Activated CD8-positive, alpha-beta T cell treated with anti-CD3 and anti-CD28 coated beads for 36 hours (primary cell): ENCODE measurements at regions not wholly inside any gene's neighbourhood (a gene's known extent, or its start where the extent isn't known, plus 50 kb on each side); places are given as distances from the start of the nearest gene placed in this dataset.
"Not testable (repeated sequence)": the region's sequence is repeated elsewhere in the genome, so short reads cannot be mapped to it uniquely, and the experiment has no call there.

Experiments
- ATAC-seq: fragments of 200-7000 bp; cut with Tn5 transposase; one replicate; pipeline ENCODE4 v1.10.0; 2021; ENCODE audit warnings: mild to moderate bottlenecking, moderate library complexity
- CTCF ChIA-PET: fragments of 350-600 bp; sonication (Branson Sonifier 250); formaldehyde crosslinking; loops from one replicate; lab custom pipeline; 2021; ENCODE audit warnings: antibody characterized with exemption; lab: Charles Lee
- POLR2A ChIA-PET: fragments of 350-600 bp; sonication (Branson Sonifier 250); formaldehyde crosslinking; loops from one replicate; lab custom pipeline; 2021; ENCODE audit warnings: antibody characterized with exemption; lab: Charles Lee
- DNase-seq: peaks from one replicate; pipeline ENCODE4 v3.0.0-alpha.2; 2020
- H3K27ac Mint-ChIP-seq: one replicate; pipeline ENCODE4 v1.8.0; 2021; ENCODE audit warnings: mild to moderate bottlenecking, mixed read lengths
- H3K27me3 Mint-ChIP-seq: one replicate; pipeline ENCODE4 v1.8.0; 2021; ENCODE audit warnings: mixed read lengths
- H3K36me3 Mint-ChIP-seq: one replicate; pipeline ENCODE4 v1.8.0; 2021; ENCODE audit warnings: low read depth, mixed read lengths
- H3K4me1 Mint-ChIP-seq: one replicate; pipeline ENCODE4 v1.8.0; 2021; ENCODE audit warnings: low read depth, mixed read lengths
- H3K4me3 Mint-ChIP-seq: one replicate; pipeline ENCODE4 v1.8.0; 2021; ENCODE audit warnings: mild to moderate bottlenecking, moderate library complexity, mixed read lengths
- H3K9me3 Mint-ChIP-seq: one replicate; pipeline ENCODE4 v1.8.0; 2021; ENCODE audit warnings: mixed read lengths
- intact Hi-C: fragments of 100-400 bp; cut with micrococcal nuclease; formaldehyde crosslinking; loops from one replicate; pipeline ENCODE4 v1.10.0; 2022
- TF ChIP-seq, protein P1 (sequence below): fragments of 200-600 bp; IDR thresholded peaks from one replicate; pipeline ENCODE4 v1.8.0; 2022; ENCODE audit warnings: antibody characterized with exemption, mild to moderate bottlenecking

DNA sequence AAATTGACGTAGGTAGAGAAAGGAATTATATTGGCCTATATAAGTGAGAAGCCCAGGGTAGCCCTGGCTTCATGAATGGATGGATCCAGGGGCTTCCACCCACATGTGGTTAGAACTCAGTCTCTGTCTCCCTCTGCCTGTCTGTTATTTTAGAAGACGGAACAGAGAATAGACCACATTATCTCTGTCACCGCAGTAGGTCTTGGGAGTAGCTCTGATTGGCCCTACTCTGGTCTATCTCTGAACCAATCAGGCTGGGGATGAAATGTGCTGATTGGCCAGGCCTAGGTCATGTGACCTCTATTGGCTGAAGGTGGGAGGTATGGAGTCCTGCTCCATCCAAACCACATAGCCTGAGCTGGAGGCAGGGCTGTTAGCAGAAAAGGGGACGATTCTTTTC is 143.0 kb upstream of the PRR23C start:
- no peak for ATAC-seq

DNA sequence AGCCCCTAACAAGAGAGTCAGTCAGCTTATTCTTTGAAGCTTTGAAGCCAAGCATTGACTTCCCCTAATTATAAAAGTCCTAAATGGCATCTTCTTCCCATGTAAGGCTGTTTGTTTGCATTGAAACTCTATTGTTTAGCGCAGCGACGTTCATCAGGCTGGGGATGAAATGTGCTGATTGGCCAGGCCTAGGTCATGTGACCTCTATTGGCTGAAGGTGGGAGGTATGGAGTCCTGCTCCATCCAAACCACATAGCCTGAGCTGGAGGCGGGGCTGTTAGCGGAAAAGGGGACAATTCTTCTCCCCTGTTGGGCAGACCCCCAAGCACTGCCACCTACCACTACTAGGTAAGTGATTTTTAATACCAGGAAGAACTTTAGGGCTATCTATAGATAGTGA is 145.3 kb upstream of the PRR23C start:
- no peak overlapping the region for H3K4me3 Mint-ChIP-seq
- no peak for DNase-seq
- no peaks in the 10 kb centered on the region for H3K27me3 Mint-ChIP-seq
- no peaks in the 10 kb centered on the region for H3K36me3 Mint-ChIP-seq
- TF ChIP-seq, protein P1, sequence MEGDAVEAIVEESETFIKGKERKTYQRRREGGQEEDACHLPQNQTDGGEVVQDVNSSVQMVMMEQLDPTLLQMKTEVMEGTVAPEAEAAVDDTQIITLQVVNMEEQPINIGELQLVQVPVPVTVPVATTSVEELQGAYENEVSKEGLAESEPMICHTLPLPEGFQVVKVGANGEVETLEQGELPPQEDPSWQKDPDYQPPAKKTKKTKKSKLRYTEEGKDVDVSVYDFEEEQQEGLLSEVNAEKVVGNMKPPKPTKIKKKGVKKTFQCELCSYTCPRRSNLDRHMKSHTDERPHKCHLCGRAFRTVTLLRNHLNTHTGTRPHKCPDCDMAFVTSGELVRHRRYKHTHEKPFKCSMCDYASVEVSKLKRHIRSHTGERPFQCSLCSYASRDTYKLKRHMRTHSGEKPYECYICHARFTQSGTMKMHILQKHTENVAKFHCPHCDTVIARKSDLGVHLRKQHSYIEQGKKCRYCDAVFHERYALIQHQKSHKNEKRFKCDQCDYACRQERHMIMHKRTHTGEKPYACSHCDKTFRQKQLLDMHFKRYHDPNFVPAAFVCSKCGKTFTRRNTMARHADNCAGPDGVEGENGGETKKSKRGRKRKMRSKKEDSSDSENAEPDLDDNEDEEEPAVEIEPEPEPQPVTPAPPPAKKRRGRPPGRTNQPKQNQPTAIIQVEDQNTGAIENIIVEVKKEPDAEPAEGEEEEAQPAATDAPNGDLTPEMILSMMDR = no peak
- no peak overlapping the region for H3K27ac Mint-ChIP-seq
- no peaks in the 10 kb centered on the region for H3K9me3 Mint-ChIP-seq
- no peak for ATAC-seq
- no peaks in the 10 kb centered on the region for H3K4me1 Mint-ChIP-seq
- intact Hi-C loops = no loop called here
- CTCF ChIA-PET = no interaction called here
- POLR2A ChIA-PET = no interaction called here

More for the DNA sequence above, 143.0 kb upstream of the PRR23C start:
- Mint-ChIP-seq H3K4me3 (no peak overlapping the region), H3K9me3 (no peaks in the 10 kb centered on the region), H3K36me3 (no peaks in the 10 kb centered on the region), H3K4me1 (no peaks in the 10 kb centered on the region), H3K27me3 (peaks cover 7% of the 10 kb centered on the region), H3K27ac (no peak overlapping the region)
- ChIA-PET POLR2A (no interaction called here), CTCF (no interaction called here)
- intact Hi-C loops = no loop called here
- no peak for DNase-seq
- TF ChIP-seq, protein P1 = no peak

DNA sequence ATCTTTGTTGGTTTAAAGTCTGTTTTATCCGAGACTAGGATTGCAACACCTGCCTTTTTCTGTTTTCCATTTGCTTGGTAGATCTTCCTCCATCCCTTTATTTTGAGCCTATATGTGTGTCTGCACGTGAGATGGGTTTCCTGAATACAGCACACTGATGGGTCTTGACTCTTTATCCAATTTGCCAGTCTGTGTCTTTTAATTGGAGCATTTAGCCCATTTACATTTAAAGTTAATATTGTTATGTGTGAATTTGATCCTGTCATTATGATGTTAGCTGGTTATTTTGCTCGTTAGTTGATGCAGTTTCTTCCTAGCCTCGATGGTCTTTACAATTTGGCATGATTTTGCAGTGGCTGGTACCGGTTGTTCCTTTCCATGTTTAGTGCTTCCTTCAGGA is 149.4 kb upstream of the MRPS22 start:
- intact Hi-C loops, CTCF ChIA-PET, H3K4me3 Mint-ChIP-seq, H3K9me3 Mint-ChIP-seq, H3K36me3 Mint-ChIP-seq, DNase-seq, H3K4me1 Mint-ChIP-seq, H3K27me3 Mint-ChIP-seq, H3K27ac Mint-ChIP-seq, POLR2A ChIA-PET, ATAC-seq: not testable (repeated sequence)

DNA sequence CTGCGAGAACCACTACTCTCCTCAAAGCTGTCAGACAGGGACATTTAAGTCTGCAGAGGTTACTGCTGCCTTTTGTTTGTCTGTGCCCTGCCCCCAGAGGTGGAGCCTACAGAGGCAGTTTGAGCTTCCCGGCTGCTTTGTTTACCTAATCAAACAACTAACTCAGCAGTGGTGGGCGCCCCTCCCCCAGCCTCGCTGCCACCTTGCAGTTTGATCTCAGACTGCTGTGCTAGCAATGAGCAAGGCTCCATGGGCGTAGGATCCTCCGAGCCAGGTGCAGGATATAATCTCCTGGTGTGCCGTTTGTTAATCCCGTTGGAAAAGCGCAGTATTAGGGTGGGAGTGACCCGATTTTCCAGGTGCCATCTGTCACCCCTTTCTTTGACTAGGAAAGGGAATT is 147.7 kb upstream of the MRPS22 start:
- DNase-seq, H3K4me3 Mint-ChIP-seq, CTCF ChIA-PET, intact Hi-C loops, H3K9me3 Mint-ChIP-seq, H3K27ac Mint-ChIP-seq, ATAC-seq, POLR2A ChIA-PET, H3K27me3 Mint-ChIP-seq, H3K36me3 Mint-ChIP-seq, H3K4me1 Mint-ChIP-seq: not testable (repeated sequence)

DNA sequence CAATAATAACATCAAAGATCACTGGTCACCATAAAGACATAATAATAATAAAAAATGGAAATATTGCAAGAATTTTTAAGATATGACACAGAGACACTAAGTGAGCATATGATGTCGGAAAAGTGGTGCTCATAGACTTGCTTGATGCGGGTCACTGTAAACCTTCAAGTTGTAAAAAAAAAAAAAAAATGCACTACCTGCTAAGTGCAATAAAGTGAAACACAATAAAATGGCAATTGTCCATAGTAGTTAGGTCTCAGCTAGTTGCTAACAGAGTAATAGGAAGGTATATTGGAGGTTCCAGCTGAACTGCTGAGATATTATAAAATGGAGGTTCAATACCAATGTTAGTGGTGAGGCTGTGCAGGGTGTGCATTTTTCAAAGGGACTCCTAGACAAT is 146.6 kb upstream of the MRPS22 start:
- Mint-ChIP-seq H3K27me3 (peaks cover 7% of the 10 kb centered on the region), H3K36me3 (no peaks in the 10 kb centered on the region), H3K27ac (no peak overlapping the region), H3K4me1 (no peaks in the 10 kb centered on the region), H3K4me3 (no peak overlapping the region), H3K9me3 (no peaks in the 10 kb centered on the region)
- DNase-seq (no peak), ATAC-seq (no peak)
- ChIA-PET CTCF (no interaction called here), POLR2A (no interaction called here)
- TF ChIP-seq, protein P1 = no peak
- intact Hi-C loops = no loop called here

DNA sequence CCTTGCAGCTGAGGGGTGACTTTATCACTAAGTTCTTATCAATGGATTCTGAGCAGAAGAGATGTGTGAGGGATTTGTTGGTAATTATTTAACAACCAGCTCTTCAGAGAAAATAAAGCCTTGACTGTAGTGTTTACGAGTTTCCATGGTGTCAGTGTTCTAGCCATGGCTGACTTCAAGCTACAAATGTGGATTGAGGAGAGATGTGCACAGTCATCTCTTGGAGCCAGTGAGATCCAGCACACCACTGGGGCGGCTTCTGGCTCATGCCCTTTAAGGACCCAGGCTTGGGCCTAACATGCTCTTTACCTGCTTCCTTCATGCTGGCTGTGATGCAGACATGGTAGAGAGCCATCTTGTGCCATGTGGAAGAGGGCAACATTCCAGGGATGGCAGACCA is 145.6 kb upstream of the MRPS22 start:
- Mint-ChIP-seq H3K36me3 (no peaks in the 10 kb centered on the region), H3K27ac (no peak overlapping the region), H3K9me3 (no peaks in the 10 kb centered on the region), H3K27me3 (peaks cover 7% of the 10 kb centered on the region), H3K4me3 (no peak overlapping the region), H3K4me1 (no peaks in the 10 kb centered on the region)
- TF ChIP-seq, protein P1 = no peak
- ATAC-seq (no peak), DNase-seq (no peak)
- ChIA-PET POLR2A (no interaction called here), CTCF (interaction anchor here (0.6 kb wide), 1 partner anchor 76 kb away, joined by 3 read pairs; no protein-coding TSS in a partner anchor)
- intact Hi-C loops = no loop called here
